ENCODE measurements at regions not wholly inside any gene's neighbourhood (a gene's known extent, or its start where the extent isn't known, plus 50 kb on each side); places are given as distances from the start of the nearest gene placed in this dataset.
"Not testable (repeated sequence)": the region's sequence is repeated elsewhere in the genome, so short reads cannot be mapped to it uniquely, and the experiment has no call there.

- no peak for DNase-seq (ENCODE audit: low spot score)
These were observed 425.8 kb upstream of the GRIN3A start for GRCh38 chr9:102164247-102164646.

- DNase-seq (ENCODE audit: low spot score) = not testable (repeated sequence)
These were observed 414.6 kb upstream of the GRIN3A start for GRCh38 chr9:102153081-102153480.

GRCh38 chr9:102135768-102136167 is 397.3 kb upstream of the GRIN3A start:
- no peak for DNase-seq (ENCODE audit: low spot score)

GRCh38 chr9:102124465-102124864 is 386.0 kb upstream of the GRIN3A start:
- no peak for DNase-seq (ENCODE audit: low spot score)

- no peak for DNase-seq (ENCODE audit: low spot score)
These were observed 376.1 kb upstream of the GRIN3A start for GRCh38 chr9:102114557-102114956.

- no peak for DNase-seq (ENCODE audit: low spot score)
These were observed 374.7 kb upstream of the GRIN3A start for GRCh38 chr9:102113191-102113590.

GRCh38 chr9:102106439-102106838 is 368.0 kb upstream of the GRIN3A start:
- no peak for DNase-seq (ENCODE audit: low spot score)

- no peak for DNase-seq (ENCODE audit: low spot score)
These were observed 363.3 kb upstream of the GRIN3A start for GRCh38 chr9:102101723-102102122.

GRCh38 chr9:102087141-102087540 is 348.7 kb upstream of the GRIN3A start:
- no peak for DNase-seq (ENCODE audit: low spot score)

GRCh38 chr9:102085548-102085947 is 347.1 kb upstream of the GRIN3A start:
- no peak for DNase-seq (ENCODE audit: low spot score)

- DNase-seq (ENCODE audit: low spot score) = no peak
These were observed 333.8 kb upstream of the GRIN3A start for GRCh38 chr9:102072059-102072764.

- no peak for DNase-seq (ENCODE audit: low spot score)
These were observed 331.5 kb upstream of the GRIN3A start for GRCh38 chr9:102069969-102070368.

- DNase-seq (ENCODE audit: low spot score) = no peak
These were observed 316.4 kb upstream of the GRIN3A start for GRCh38 chr9:102054811-102055210.

- no peak for DNase-seq (ENCODE audit: low spot score)
These were observed 311.3 kb upstream of the GRIN3A start for GRCh38 chr9:102049586-102050246.

- DNase-seq (ENCODE audit: low spot score) = no peak
These were observed 309.1 kb upstream of the GRIN3A start for GRCh38 chr9:102047549-102047948.

GRCh38 chr9:102044133-102044532 is 305.7 kb upstream of the GRIN3A start:
- no peak for DNase-seq (ENCODE audit: low spot score)

- DNase-seq (ENCODE audit: low spot score) = no peak
These were observed 299.6 kb upstream of the GRIN3A start for GRCh38 chr9:102038006-102038405.

GRCh38 chr9:102035929-102036328 is 297.5 kb upstream of the GRIN3A start:
- no peak for DNase-seq (ENCODE audit: low spot score)

- DNase-seq (ENCODE audit: low spot score) = no peak
These were observed 294.2 kb upstream of the GRIN3A start for GRCh38 chr9:102032614-102033013.

GRCh38 chr9:102000956-102001355 is 262.5 kb upstream of the GRIN3A start:
- DNase-seq (ENCODE audit: low spot score) = no peak

- no peak for DNase-seq (ENCODE audit: low spot score)
These were observed 261.0 kb upstream of the GRIN3A start for GRCh38 chr9:101999441-101999840.

GRCh38 chr9:101995231-101995630 is 256.8 kb upstream of the GRIN3A start:
- no peak for DNase-seq (ENCODE audit: low spot score)

- no peak for DNase-seq (ENCODE audit: low spot score)
These were observed 255.3 kb upstream of the GRIN3A start for GRCh38 chr9:101993771-101994170.

GRCh38 chr9:101991926-101992325 is 253.5 kb upstream of the GRIN3A start:
- no peak for DNase-seq (ENCODE audit: low spot score)

Data from HuH-7.5 (cell line).